ENCODE measurements at regions not wholly inside any gene's neighbourhood (a gene's known extent, or its start where the extent isn't known, plus 50 kb on each side); places are given as distances from the start of the nearest gene placed in this dataset.

DNA sequence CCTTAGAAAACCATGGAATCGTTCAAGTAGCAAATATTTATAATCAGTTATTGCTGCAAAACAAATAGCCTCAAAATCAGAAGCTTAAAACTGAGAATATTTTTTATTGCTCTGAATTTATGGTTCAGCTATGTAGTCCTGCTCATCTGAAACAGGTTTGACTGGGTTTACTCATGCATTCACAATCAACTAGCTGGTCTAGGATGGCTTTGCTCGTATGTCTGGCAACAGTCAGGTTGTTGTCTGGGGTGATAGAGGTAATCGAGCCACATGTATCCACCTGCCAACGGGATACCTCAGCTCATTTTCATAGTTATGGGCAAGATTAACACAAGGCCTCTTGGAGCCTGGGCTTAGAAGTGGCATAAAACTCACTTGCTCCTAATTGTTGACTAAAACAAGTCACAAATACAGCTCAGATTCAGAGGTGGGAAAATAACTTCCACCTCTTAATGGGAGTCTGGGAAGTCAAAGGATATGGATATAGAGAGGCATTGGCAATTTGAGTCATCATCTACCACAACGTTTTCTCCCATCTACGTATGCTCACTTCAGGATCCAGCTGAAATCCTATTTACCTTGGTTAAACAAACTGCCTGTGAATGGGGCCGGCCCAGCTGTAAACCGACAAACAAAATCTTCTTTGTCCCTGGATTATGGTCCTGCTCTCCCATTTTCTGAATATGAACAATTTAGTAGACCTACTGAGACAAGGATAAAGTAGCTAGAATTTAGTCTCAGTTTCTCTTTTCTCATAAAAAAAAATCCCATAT lies 54.5 kb upstream of the TENT5A start:
- peak; percentile 97 for DNase-seq

DNA sequence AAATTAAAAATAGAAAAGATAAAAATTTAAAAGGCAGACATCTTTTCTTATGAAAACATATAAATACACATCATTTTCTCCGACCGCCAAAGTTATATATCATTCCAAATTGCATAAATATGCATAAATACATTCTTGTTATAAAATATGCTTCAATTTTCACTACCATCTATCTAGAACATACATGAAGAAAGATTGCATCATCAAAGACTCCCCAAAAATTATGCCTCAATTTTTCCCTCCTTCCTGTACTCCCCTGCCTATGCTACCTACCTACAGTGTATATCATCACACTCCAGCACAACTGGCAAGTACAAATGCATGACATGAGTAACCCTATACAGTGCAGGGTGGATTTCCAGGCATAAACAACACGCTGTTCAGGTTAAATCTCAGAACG lies 49.9 kb upstream of the TENT5A start:
- DNase-seq, result no peak

Measured in DMS153 (cell line).